Lower leg skin (tissue), 4 donors: ENCODE measurements at regions not wholly inside any gene's neighbourhood (a gene's known extent, or its start where the extent isn't known, plus 50 kb on each side); places are given as distances from the start of the nearest gene placed in this dataset.
"Not testable (repeated sequence)": the region's sequence is repeated elsewhere in the genome, so short reads cannot be mapped to it uniquely, and the experiment has no call there.

Experiments
- DNase-seq, 2 donors: peaks; one replicate each; pipeline ENCODE4 v3.0.0-alpha.2; 2019; ENCODE audit warnings: low spot score in 2 of 2
- H3K4me3 ChIP-seq: fragments of 200-600 bp; sonication (generic); 2 replicates; pipeline ENCODE4 v1.5.1; 2017; ENCODE audit warnings: mild to moderate bottlenecking, low read depth; ENCODE audit not compliant: poor library complexity, severe bottlenecking
- CTCF ChIP-seq, 3 donors: fragments of 450-650 bp; IDR thresholded peaks; one replicate each; pipeline ENCODE4 v1.5.1; 2016; ENCODE audit warnings: antibody characterized with exemption in 3 of 3, mild to moderate bottlenecking in 3 of 3, moderate library complexity in 2 of 3
- POLR2A ChIP-seq, 2 donors: fragments of 450-650 bp; IDR thresholded peaks; one replicate each; pipeline ENCODE4 v1.6.1; 2016 to 2017; ENCODE audit warnings: antibody characterized with exemption in 2 of 2, mild to moderate bottlenecking in 1 of 2, moderate library complexity in 1 of 2
- WGBS, 2 donors: methylation state at CpG; one replicate each; pipeline ENCODE4 v1.1.5; 2018; 5-methylcytosine and 5-hydroxymethylcytosine counted together
- intact Hi-C: fragments of 100-400 bp; cut with DNase I; formaldehyde crosslinking; loops from one replicate; pipeline ENCODE4 v1.15.0; 2023; ENCODE audit warnings: low total_unique reads

GRCh38 chr1:232575763-232576040, 54.2 kb downstream of the SIPA1L2 start:
- no peak for DNase-seq
- H3K4me3 ChIP-seq, result no peak overlapping the region
- TF ChIP-seq POLR2A (IDR thresholded peaks at IDR 0.05) (no peak), CTCF (IDR thresholded peaks at IDR 0.05) (no peak)
- 64 to 87% methylated on average over 5 of the region's 5 CpGs for WGBS, 2 donors
- intact Hi-C loops, result no loop called here

- TF ChIP-seq CTCF (IDR thresholded peaks at IDR 0.05), result no peak
- TF ChIP-seq POLR2A (IDR thresholded peaks at IDR 0.05), result no peak
- DNase-seq, result no peak
- intact Hi-C loops, result no loop called here
- WGBS, 2 donors, result 51 to 63% methylated on average over 12 of the region's 12 CpGs
- no peak overlapping the region for H3K4me3 ChIP-seq
Observed at GRCh38 chr1:232574889-232575762, 54.8 kb downstream of the SIPA1L2 start.

GRCh38 chr1:232574077-232574476, 55.9 kb downstream of the SIPA1L2 start:
- no peak for DNase-seq
- TF ChIP-seq CTCF (IDR thresholded peaks at IDR 0.05) (no peak), POLR2A (IDR thresholded peaks at IDR 0.05) (no peak)
- intact Hi-C loops, result no loop called here
- no peak overlapping the region for H3K4me3 ChIP-seq
- 87 to 89% methylated on average over 3 of the region's 3 CpGs for WGBS, 2 donors

GRCh38 chr1:232571523-232571922, 58.4 kb downstream of the SIPA1L2 start:
- WGBS, 2 donors, result 76 to 83% methylated on average over 5 of the region's 5 CpGs
- no peak for DNase-seq
- H3K4me3 ChIP-seq, result no peak overlapping the region
- intact Hi-C loops, result no loop called here
- TF ChIP-seq POLR2A (IDR thresholded peaks at IDR 0.05) (no peak), CTCF (IDR thresholded peaks at IDR 0.05) (no peak)

GRCh38 chr1:232570007-232570406, 59.9 kb downstream of the SIPA1L2 start:
- no peak overlapping the region for H3K4me3 ChIP-seq
- TF ChIP-seq CTCF (IDR thresholded peaks at IDR 0.05) (no peak), POLR2A (IDR thresholded peaks at IDR 0.05) (no peak)
- no peak for DNase-seq
- 29% methylated on average over 5 of the region's 5 CpGs for WGBS, 2 donors
- intact Hi-C loops, result no loop called here

- 92 to 97% methylated on average over 11 of the region's 11 CpGs for WGBS, 2 donors
- DNase-seq, H3K4me3 ChIP-seq, intact Hi-C loops: not testable (repeated sequence)
Observed at GRCh38 chr1:232569554-232569921, 60.4 kb downstream of the SIPA1L2 start.
